GM21737 (cell line): ENCODE measurements at regions not wholly inside any gene's neighbourhood (a gene's known extent, or its start where the extent isn't known, plus 50 kb on each side); places are given as distances from the start of the nearest gene placed in this dataset.

Experiments
- ATAC-seq: cut with Tn5 transposase; IDR thresholded peaks from one replicate; pipeline ENCODE4 v1.9.1; 2021; ENCODE audit warnings: mild to moderate bottlenecking, moderate library complexity; ENCODE audit not compliant: unreplicated experiment

DNA sequence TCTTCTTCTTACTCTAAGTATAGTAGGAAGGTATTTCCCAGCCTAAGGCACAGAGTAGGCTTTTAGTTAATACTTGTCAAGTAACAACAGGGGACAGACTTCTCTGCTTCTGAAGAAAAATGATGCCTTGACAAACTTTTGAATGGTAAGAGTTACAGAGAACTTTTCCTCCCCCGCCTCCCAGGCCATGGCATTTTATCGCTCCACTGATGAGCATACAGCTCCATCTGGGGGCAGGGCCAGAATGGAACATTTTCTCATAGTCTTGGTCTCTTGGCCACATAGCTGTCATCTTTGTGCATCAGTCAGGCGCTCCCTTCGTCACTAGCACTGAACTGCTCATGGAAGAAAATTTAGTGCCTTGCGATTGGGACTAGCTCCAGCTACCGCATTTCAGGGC, 1066.8 kb upstream of the CITED2 start:
- no peak for ATAC-seq

DNA sequence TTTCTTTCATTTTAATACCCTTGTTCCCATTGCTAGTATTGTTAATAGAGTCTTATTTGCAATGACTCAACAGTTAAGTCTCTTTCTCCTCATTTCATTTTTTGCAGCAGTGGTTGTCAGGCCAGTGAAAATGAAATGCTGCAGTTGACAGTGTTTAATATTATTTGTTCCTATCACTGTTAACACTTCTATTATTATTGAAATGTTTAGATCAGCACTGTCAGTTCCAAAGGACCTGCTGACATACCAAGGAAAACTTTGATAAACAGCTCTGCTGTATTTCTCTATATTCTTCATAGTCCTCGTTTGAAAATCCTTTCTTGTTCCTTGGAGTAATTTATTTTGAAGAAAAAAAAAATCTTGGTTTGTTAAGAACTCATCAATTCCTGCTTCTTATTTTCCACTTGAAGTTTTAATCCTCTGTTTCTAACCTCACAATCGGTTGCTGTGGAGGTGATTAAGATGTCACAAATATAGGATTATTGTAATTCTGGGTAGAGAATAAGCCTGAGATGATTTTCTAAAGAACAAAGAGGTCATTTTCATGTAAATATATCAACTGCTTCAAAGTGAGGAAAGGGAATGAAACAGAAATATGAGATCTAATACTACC, 1065.9 kb upstream of the CITED2 start:
- no peak for ATAC-seq

DNA sequence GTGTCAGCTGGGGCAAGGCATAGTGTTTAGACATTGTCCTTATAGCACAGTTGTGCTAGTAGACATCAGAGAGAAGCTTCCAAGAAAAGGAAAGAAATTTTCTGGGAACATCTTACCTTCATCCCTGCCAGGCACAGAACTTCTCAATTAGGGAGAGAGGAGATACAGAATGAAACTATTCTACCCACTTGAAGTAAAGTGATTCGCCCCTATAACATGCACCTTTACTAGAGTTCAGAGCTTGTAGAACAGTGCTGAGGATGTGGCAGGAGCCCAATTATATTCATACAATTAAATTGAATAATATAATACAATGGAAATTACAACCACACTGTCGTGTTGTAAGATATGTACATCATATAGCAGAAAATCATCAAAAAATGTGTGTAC, 1063.9 kb upstream of the CITED2 start:
- ATAC-seq: no peak

DNA sequence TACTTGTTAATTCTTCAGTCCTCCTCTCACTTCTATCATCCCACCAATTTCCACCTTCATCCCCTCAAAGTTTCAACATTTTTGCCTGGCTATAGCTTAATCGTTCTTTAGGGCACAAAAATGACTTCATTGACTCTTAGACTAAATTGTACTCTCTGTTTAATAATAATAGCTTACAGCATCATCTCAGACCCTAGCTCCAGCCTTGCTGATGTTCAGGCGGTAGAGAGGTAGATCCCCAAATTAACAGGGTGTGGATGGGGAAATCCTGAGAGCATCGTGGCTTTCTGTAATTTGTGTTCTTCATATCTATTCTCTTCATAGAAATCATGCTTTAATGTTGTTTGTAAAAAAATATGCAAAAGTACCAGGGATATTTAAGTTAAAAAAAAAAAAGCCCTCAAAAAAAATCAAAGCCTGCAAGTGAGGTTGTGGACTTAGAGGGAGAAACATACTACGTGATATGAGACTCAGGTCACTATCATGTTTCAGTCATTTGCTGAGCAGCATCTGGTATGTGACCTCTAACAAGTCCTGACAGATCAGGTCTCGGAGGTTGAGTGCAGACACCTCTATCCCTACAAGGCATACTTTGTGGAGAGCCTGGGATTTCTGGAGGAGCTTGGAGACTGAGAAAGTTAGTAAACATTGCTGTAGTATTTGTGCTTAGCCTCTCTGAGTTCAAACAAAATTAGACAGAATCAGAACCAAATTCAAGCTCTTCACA, 1063.3 kb upstream of the CITED2 start:
- no peak for ATAC-seq

DNA sequence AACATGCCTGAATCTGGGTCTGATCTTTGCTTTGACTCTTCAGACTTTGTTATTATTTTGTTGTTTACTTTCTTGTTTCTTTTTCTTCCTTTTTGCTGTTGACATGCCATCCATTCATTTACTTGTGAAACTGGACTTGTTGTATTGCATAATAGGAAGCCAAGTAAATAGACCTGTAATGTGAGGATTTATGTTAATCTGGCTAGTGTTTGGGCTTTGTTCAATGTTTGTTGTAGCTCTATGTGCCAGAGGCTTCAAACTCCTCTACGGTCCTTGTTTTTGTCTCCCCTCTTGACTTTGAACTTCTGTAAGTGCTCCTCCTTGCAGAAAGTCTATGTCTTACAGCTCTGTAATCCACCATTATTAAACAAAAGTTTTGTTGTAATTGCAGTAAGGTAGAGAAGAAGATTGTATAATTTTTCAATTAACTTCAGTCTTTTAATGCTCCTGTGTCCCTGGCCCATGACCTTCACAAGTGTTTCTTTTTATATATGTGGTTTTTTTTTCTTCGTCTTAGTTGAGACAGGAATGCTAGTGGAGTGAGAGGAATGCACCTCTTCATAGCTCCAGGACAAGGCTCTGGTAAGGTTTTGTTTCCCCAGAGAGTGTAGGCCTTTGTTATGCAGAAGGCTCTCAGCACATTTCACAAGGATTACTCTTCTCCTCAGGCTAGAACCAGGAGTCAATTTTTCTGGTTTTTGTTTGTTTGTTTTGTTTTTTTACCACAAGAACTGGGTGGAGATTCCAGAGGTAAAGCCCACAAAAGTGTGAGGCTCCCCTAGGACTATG, 1061.8 kb upstream of the CITED2 start:
- ATAC-seq: no peak

DNA sequence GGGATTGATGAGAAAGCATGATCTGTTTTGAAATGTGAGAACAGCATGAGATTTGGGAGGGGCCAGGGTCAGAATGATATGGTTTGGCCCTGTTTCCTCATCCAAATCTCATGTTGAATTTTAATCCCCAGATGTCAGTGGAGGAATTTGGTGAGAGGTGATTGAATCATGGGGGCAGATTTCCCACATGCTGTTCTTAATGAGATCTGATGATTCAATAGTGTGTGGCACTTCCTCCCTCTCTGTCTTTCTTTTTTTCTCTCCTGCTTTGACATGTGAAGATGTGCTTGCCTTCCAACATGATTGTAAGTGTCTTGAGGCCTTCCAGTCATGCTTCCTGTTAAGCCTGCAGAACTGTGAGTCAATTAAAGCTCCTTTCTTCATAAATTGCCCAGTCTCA, 1060.3 kb upstream of the CITED2 start:
- ATAC-seq: no peak

DNA sequence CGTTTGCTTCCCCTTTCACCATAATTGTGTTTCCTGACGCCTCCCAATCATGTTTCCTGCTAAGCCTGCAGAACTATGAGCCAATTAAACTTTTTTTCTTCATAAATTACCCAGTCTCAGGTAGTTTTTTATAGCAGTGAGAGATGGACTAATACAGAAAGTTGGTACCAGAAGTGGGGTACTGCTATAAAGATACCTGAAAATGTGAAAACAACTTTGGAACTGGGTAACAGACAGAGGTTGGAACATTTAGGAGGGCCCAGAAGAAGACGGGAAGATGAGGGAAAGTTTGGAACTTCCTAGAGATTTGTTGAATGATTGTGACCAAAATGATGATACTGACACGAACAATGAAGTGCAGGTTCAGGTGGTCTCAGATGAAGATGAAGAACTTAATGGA, 1058.6 kb upstream of the CITED2 start:
- ATAC-seq: no peak

DNA sequence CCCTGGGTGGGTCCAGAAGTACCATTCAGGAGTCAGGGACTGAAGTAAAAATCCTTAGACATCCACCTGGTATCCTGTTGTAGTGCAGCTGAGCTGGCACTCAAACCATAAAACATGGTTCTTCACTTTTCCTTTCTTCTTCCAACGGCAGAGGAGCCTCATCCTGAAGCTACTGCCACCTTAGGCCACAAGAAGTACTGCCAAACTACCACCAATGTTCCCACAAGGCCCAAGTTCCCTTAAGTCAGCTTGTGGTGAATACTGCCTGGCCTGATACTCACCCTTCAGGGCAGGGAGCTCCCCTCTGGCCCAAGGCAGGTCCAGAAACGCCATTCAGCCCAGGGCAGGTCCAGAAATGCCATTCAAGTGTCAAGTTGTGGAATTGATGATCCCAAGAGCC, 1053.4 kb upstream of the CITED2 start:
- no peak for ATAC-seq

DNA sequence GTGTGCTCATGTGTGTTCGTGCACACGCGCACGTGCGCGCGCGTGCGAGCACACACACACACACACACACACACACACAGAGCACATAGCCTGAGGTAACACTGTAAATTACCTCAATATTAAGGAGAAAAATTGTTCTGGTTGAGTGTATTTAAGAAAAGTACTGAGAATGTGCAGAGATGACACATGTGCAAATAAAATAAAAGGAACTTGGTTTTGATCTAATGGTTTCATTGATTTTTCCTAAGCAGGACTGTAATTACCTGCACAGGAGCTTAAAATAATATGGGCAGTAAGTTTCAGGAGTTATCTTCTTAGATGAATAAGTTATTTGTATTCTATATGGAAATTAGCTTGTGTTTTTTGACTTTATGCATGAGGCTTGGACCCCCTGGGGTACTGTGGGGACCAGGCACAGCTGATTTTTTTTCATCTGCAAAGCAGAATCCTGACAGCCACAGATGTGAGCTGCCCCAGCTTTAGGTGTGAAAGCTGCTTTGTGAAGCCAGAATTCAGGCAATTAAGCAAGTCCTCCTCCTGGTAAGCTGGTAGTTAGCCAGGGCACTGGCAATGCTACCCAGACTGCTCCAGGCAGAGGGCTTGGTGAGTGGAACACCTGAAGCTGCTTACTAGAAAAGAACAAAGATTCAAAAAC, 1040.6 kb upstream of the CITED2 start:
- no peak for ATAC-seq

DNA sequence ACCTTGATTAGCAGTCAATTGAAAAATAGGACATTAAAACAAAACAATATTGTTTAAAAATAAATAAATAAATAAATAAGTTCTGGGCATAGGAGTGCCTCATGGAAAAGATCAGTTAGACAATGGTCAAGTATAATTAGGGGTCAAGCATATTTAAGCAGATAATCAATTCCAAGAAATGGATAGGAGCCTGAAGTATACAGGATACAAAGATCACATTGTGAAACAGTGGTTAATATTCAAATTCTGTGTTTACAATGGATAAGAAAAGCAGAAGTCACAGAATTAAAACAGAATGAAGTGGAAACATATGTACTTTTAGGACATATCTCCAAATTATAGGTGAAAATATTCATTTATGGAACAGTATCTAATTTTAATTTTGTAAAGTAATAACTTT, 1028.6 kb upstream of the CITED2 start:
- no peak for ATAC-seq

DNA sequence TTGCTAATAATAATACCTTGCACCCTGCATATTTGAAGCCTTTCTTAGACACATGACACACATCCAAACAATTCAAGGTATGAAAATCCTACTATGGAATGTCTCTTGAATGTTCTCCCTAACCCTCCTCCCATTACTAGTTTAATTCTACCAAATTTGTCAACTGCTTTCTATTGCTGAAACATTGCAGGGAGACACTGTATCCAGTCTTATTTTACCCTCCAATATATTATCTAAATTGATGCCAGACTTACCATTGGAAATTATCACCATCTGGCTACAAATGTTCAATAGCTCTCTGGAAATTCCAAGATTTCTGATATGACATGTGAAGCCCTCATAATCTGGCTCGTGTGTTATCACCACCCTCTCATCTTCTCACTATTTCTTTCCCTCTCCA, 1027.3 kb upstream of the CITED2 start:
- ATAC-seq: no peak

DNA sequence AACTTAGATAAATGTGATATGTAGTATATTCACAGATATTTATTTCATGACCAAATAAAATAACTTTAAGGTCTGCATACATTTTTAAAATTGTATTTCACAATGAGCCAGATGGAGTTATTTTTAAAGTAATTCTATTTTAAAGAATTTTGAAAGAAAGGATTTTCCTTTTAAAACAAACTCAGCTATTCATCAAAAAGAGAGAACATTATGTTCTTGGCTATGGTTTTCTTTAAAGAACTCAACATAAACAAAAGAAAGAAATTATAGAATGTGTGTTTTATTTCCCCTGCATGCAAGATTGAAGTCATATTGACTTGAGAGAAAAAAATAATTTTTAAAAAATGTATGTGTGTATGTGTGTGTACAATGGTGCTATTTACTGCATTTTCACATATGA, 1023.6 kb upstream of the CITED2 start:
- no peak for ATAC-seq

DNA sequence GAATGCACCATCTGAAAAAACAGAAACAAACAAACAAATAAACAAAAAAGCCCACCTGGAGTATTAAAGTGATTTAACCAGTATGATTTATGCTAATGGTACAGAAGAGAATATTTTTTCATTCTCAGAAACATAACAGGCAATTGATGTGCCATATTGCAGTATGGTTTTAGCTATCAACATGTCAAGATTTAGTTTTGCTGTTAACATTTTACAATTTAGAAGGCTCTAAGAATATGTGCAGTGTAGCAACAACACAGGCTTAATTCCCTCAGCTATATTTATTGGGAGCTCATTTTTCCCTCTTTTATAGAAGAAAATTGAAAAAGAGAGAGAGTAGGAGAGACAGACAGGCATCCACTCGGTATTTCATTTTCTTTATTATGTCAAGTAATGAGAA, 1022.7 kb upstream of the CITED2 start:
- no peak for ATAC-seq

DNA sequence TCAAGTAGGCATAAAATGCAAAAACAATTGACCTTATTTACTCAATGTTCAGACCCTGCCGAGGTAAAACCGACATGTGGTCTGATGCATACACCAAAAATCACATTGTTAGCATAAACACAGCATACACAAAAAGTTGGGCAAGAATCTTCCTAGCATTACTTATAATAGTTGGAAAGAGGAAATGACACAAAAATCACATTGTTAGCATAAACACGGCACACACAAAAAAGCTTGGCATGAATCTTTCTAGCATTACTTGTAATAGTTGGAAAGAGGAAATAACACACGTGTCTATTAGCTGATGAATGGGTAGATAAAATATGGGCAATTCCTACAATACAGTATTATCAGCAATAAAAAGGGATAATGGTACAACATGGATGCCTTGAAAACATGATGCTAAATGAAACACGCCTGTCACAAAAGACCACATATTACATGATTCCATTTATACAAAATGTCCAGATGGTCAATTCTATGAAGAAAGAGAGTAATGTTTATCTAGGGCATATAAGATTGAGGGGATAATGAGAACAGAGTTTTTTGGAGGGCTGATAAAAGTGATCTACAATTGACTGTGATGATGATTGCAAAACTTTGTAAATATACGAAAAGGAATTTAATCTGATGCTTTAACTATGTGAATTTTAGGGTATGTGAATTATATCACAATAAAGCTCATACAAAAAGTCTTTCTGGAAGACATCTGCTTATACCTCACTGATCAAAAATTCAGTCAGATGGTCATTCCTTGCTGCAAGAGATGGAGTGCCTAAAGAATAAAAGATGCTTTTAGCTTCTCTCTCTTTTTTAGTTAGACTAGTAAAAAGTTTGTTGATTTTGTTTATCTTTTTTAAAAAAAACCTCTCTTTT, 1019.5 kb upstream of the CITED2 start:
- ATAC-seq: no peak

DNA sequence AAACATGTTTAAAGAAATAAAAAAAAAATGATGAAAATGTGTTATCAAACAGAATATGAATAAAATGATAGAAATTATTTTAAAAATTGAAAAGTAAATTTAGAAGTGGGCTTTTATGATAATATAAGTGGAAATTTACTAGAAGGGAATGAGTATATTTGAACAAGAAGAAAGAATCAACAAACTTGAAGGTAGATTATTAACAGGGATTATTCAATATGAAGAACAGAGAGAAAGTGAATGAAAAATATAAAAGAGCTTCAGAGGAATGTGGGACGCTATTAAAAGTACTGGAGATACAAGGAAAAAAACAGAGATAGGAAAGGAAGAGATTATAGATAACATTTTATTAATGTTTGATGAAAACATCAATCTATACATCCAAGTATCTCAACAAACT, 1014.4 kb upstream of the CITED2 start:
- no peak for ATAC-seq

DNA sequence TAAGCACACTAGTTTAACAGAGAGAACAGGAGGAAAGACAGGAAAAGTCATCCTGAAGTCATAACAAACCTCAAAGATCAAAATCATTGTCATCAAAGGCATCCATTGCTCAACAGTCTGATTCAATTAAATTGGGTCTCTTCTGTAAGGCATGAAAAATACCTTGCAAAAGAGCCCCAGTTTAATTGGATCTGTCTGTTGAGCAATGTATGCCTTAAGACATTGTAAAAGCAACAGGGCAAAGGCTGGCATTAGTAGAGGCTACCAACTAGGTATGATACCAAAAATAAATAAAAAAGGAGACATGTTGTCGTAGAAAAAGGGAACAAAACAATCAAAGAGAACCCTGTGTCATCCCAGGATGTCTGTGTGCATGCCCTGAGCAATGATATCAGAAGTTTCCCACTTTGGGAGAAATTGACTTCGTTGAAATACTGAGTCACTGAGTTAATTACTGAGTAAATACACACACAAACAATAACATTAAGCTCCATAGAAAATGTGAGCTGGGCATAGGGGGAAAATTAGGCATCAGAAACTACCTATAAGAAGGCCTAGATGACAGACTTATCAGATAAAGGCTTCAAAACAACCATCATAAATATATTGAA, 1013.8 kb upstream of the CITED2 start:
- no peak for ATAC-seq

DNA sequence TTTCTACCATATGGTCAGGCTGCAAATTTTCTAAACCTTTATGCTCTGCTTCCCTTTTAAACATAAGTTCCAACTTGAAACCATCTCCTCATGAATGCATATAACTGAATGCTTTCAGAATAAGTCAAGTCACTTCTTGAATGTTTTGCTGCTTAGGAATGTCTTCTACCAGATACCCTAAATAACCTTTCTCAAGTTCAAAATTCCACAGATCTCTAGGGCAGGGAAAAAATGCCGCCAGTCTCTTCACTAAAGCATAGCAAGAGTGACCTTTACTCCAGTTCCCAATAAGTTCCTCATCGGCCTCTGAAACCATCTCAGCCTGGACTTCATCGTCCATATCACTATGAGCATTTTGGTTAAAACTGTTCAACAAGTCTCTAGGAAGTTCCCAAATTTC, 1011.2 kb upstream of the CITED2 start:
- no peak for ATAC-seq

DNA sequence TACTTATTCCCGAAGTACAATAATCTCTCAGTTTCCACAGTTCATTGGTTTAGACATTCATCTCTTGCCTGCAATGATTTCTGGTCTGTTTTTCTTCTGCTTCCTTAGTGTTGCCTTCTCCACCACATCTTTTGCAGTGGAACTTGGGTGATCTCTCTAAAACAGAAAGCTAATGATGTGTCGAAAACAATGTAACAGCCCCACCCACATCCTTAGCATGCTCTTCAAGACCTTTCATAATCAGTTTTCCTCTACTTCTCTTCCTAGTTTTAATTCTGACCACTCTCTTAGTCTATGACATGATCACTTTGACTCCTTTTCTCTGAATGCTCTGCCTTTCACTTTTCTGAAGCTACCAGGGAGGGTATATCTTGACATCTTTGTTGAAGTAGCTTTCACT, 1007.9 kb upstream of the CITED2 start:
- ATAC-seq: no peak

DNA sequence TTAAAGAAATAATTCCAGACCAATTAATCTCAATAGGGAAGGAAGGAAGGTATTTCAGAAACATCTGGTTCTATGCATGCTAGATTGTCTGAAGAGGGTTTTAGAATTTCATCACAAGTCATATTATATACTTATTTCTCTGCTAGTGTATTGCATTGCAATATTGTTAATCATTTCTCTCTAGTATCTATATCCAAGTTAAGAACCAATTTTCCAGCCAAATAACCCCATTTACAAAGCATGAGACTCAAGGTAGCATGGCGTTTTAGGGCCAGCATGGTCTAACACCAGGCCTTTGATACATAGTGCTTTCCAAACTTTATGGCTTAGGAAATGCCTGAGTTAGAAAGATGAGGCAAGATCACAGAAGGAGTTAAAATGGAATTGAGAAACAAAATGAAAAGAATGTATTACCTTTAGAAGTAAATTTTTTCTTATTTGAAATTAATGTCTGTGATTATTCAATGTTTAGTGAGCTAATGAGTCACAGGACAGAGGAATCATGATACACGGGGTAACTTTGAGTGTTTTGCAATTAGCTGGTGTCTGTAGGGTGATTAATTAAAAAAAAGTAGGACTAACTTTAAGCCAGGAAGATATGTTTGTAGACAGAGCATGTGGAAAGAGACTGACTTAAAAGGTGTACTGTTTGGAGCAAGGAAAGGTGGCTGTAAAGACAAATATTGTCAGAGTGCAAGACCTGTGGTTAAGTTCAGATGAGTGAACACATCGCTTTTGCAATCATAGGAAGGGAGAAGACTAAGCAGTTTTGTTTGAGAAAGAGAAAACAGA, 1006.2 kb upstream of the CITED2 start:
- no peak for ATAC-seq

DNA sequence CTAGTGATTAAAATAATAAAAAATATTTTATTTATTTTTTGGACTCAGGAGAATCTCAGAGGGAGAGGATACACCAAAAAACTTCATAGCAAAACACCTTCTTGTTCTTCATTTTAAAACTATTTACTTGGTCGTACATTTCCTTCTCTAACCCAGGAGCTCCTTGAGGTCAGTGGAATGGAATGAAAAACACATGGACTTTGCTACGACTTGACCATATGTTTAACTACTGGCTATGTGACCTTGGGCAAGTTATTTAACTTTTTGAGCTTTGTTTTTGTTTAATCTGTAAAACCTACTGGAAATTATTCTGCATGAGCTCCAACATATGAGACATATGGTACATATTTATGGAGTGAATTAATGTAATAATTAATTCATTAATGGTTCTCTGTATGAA, 1005.5 kb upstream of the CITED2 start:
- ATAC-seq: no peak
